SK-N-SH (cell line): ENCODE measurements at regions not wholly inside any gene's neighbourhood (a gene's known extent, or its start where the extent isn't known, plus 50 kb on each side); places are given as distances from the start of the nearest gene placed in this dataset.

Experiments
- CTCF ChIA-PET: fragments of 300-600, 350-600 bp; formaldehyde crosslinking; extraction: SDS; loops from one replicate; lab custom pipeline; 2021; lab: Yijun Ruan, JAX
- POLR2A ChIA-PET: fragments of 350-600 bp; sonication (Branson Sonifier 250); formaldehyde crosslinking; extraction: SDS; loops from one replicate; lab custom pipeline; 2020; ENCODE audit warnings: antibody characterized with exemption, inconsistent platforms; lab: Yijun Ruan, JAX
- DNase-seq: peaks from one replicate; pipeline ENCODE4 v3.0.0; 2012
- H2AFZ ChIP-seq: fragments of 200-600 bp; sonication (generic); 2 replicates; pipeline ENCODE4 v1.8.1; 2016; ENCODE audit warnings: antibody characterized with exemption, mild to moderate bottlenecking, low read depth
- H3F3A ChIP-seq: fragments of 200-600 bp; sonication (generic); replicated peaks from 2 replicates; pipeline ENCODE3; 2016; ENCODE audit warnings: antibody characterized with exemption, mild to moderate bottlenecking; ENCODE audit not compliant: insufficient read depth
- H3K27ac ChIP-seq, 2 experiments: fragments of 200-500 bp in 1 of 2; fragments of 200-600 bp in 1 of 2; sonication (Bioruptor generic) in 1 of 2; sonication (generic), shearing (Covaris generic) in 1 of 2; 2 replicates each; pipeline versions ENCODE4 v1.5.1 to v1.6.1; 2014 to 2016; ENCODE audit warnings: low read depth in 2 of 2, inconsistent platforms in 1 of 2, low read length in 1 of 2, mild to moderate bottlenecking in 1 of 2, mixed read lengths in 1 of 2
- H3K27me3 ChIP-seq: fragments of 200-600 bp; sonication (generic), shearing (Covaris generic); 2 replicates; pipeline ENCODE4 v1.6.1; 2016; ENCODE audit warnings: mixed run types; ENCODE audit not compliant: insufficient read depth
- H3K36me3 ChIP-seq, 2 experiments: fragments of 200-500 bp in 1 of 2; fragments of 200-600 bp in 1 of 2; sonication (Bioruptor generic) in 1 of 2; sonication (generic) in 1 of 2; replicated peaks in 1 of 2; 2 replicates each; pipeline versions ENCODE3 to v1.5.1; 2014 to 2016; ENCODE audit warnings: low read length in 1 of 2, mild to moderate bottlenecking in 1 of 2; ENCODE audit not compliant: insufficient read depth in 2 of 2, control insufficient read depth in 1 of 2
- H3K4me1 ChIP-seq, 2 experiments: fragments of 200-500 bp in 1 of 2; fragments of 200-600 bp in 1 of 2; sonication (Bioruptor generic) in 1 of 2; sonication (generic), shearing (Covaris generic) in 1 of 2; 2 replicates each; pipeline versions ENCODE4 v1.5.1 to v1.6.1; 2014 to 2016; ENCODE audit warnings: low read depth in 1 of 2, low read length in 1 of 2, mixed run types in 1 of 2; ENCODE audit not compliant: insufficient read depth in 2 of 2, control insufficient read depth in 1 of 2
- H3K4me2 ChIP-seq: fragments of 200-600 bp; sonication (generic), shearing (Covaris generic); 2 replicates; pipeline ENCODE4 v1.6.1; 2017; ENCODE audit warnings: mixed run types
- H3K4me3 ChIP-seq, 2 experiments: fragments of 200-500 bp in 1 of 2; fragments of 200-600 bp in 1 of 2; sonication (Bioruptor generic) in 1 of 2; sonication (generic), shearing (Covaris generic) in 1 of 2; 2 replicates each; pipeline versions ENCODE4 v1.5.1 to v1.8.1; 2014 to 2016; ENCODE audit warnings: low read depth in 2 of 2, inconsistent platforms in 1 of 2, low read length in 1 of 2, mild to moderate bottlenecking in 1 of 2, mixed read lengths in 1 of 2, moderate library complexity in 1 of 2
- H3K79me2 ChIP-seq: fragments of 200-600 bp; sonication (generic); 2 replicates; pipeline ENCODE4 v1.8.1; 2017; ENCODE audit warnings: mild to moderate bottlenecking; ENCODE audit not compliant: insufficient read depth
- H3K9ac ChIP-seq: fragments of 200-600 bp; sonication (generic); 2 replicates; pipeline ENCODE4 v1.6.1; 2017; ENCODE audit warnings: mixed run types
- H3K9me2 ChIP-seq: fragments of 200-600 bp; sonication (generic); 2 replicates; pipeline ENCODE4 v1.6.1; 2017; ENCODE audit warnings: mixed run types
- H3K9me3 ChIP-seq: fragments of 200-600 bp; sonication (generic); 2 replicates; pipeline ENCODE4 v1.6.1; 2017; ENCODE audit warnings: mixed run types, mild to moderate bottlenecking, moderate library complexity
- H4K20me1 ChIP-seq: fragments of 200-600 bp; sonication (generic); 2 replicates; pipeline ENCODE4 v1.6.1; 2017; ENCODE audit warnings: mild to moderate bottlenecking, mixed run types; ENCODE audit not compliant: insufficient read depth
- CHD2 ChIP-seq: fragments of 150-350 bp; IDR thresholded peaks from 2 replicates; pipeline ENCODE4 v1.6.1; 2018; ENCODE audit warnings: low read length; ENCODE audit not compliant: partially characterized antibody
- EP300 ChIP-seq, 2 experiments: IDR thresholded peaks; 2 replicates each; pipeline versions ENCODE4 v1.4.0 to v1.6.1; 2012; ENCODE audit warnings: borderline replicate concordance in 1 of 2, low read depth in 1 of 2, low read length in 1 of 2
- FOXM1 ChIP-seq: IDR thresholded peaks from 2 replicates; pipeline ENCODE4 v1.4.0; 2012; ENCODE audit warnings: low read depth, mild to moderate bottlenecking
- GABPA ChIP-seq: IDR thresholded peaks from 2 replicates; pipeline ENCODE4 v1.4.0; 2012; ENCODE audit warnings: low read depth, mild to moderate bottlenecking
- GATA2 ChIP-seq: sonication (generic); formaldehyde crosslinking; IDR thresholded peaks from 2 replicates; pipeline ENCODE4 v1.5.0; 2020; ENCODE audit warnings: mild to moderate bottlenecking, missing genetic modification reagents
- MEF2A ChIP-seq: IDR thresholded peaks from 2 replicates; pipeline ENCODE4 v1.4.0; 2012; ENCODE audit warnings: low read depth, borderline replicate concordance
- MXI1 ChIP-seq: IDR thresholded peaks from 2 replicates; pipeline ENCODE4 v1.6.1; 2012; ENCODE audit warnings: mild to moderate bottlenecking, low read depth, low read length, improper control_type of control experiment
- NFIC ChIP-seq: IDR thresholded peaks from 2 replicates; pipeline ENCODE4 v1.4.0; 2012; ENCODE audit warnings: borderline replicate concordance
- POLR2AphosphoS5 ChIP-seq: IDR thresholded peaks from 2 replicates; pipeline ENCODE4 v1.6.1; 2012; ENCODE audit warnings: low read depth, low read length
- RAD21 ChIP-seq: IDR thresholded peaks from 2 replicates; pipeline ENCODE4 v1.6.1; 2012; ENCODE audit warnings: mild to moderate bottlenecking, low read length
- RCOR1 ChIP-seq: fragments of 150-350 bp; IDR thresholded peaks from 2 replicates; pipeline ENCODE4 v1.6.1; 2017; ENCODE audit warnings: antibody characterized with exemption, low read length
- RXRA ChIP-seq: IDR thresholded peaks from 2 replicates; pipeline ENCODE4 v1.4.0; 2012; ENCODE audit warnings: low read depth, mild to moderate bottlenecking, borderline replicate concordance
- SIN3A ChIP-seq: IDR thresholded peaks from 2 replicates; pipeline ENCODE4 v1.6.1; 2012; ENCODE audit warnings: low read depth, mild to moderate bottlenecking, low read length, moderate library complexity, borderline replicate concordance
- TAF1 ChIP-seq: IDR thresholded peaks from 2 replicates; pipeline ENCODE4 v1.6.1; 2012; ENCODE audit warnings: low read depth, mild to moderate bottlenecking, low read length, moderate library complexity, borderline replicate concordance
- TEAD4 ChIP-seq: IDR thresholded peaks from 2 replicates; pipeline ENCODE4 v1.4.0; 2012; ENCODE audit warnings: mild to moderate bottlenecking, borderline replicate concordance; ENCODE audit not compliant: insufficient read depth
- WGBS: methylation state at CpG from one replicate; pipeline ENCODE4 v1.1.6; 2017; ENCODE audit warnings: low lambda C conversion rate; 5-methylcytosine and 5-hydroxymethylcytosine counted together
- TF ChIP-seq, protein P1 (sequence below): IDR thresholded peaks from 2 replicates; pipeline ENCODE4 v1.4.0; 2012; ENCODE audit warnings: low read depth, borderline replicate concordance
- TF ChIP-seq, protein P2 (sequence below): IDR thresholded peaks from 2 replicates; pipeline ENCODE4 v1.6.1; 2012; ENCODE audit warnings: mild to moderate bottlenecking, low read depth, low read length, moderate library complexity

DNA sequence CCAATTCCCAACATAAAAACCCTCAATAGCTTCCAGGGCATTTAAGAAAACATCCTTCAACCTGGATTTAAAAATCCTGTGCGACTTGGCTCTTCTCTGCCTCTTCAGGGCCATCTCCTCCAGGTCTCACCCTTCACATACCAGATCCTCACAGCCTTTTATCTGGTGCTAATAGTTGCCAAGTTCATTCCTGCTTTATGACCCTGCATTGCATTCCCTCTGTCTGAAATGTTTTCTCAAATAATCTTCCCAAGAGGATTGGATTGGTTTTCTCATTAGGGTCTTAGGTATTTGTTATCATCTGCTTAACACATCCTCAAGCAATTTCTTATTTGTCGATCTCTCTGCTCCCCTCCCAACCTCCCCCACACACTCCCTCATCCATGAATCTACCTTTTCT is 832.0 kb downstream of the GALC start:
- Histone ChIP-seq H3K79me2 (no peaks in the 10 kb centered on the region), H3K4me2 (no peak overlapping the region), H4K20me1 (no peaks in the 10 kb centered on the region), H2AFZ (no peak overlapping the region), H3K27ac (no peak overlapping the region), H3K9me2 (no peaks in the 10 kb centered on the region), H3K9me3 (no peaks in the 10 kb centered on the region), H3K4me3 (no peak overlapping the region), H3K27me3 (no peaks in the 10 kb centered on the region), H3F3A (no peaks in the 10 kb centered on the region), H3K9ac (no peak overlapping the region), H3K36me3 (no peaks in the 10 kb centered on the region), H3K4me1 (no peaks in the 10 kb centered on the region)
- TF ChIP-seq RAD21 (no peak), SIN3A (no peak), CHD2 (no peak), MXI1 (no peak), NFIC (no peak), TAF1 (no peak), RCOR1 (no peak), POLR2AphosphoS5 (no peak), MEF2A (no peak), GABPA (no peak), GATA2 (no peak), EP300 (IDR thresholded peaks at IDR 0.05; ENCODE audit: borderline replicate concordance in 1 of 2, low read depth in 1 of 2, low read length in 1 of 2) (no peak), RXRA (no peak), TEAD4 (no peak), FOXM1 (no peak)
- TF ChIP-seq, protein P1, sequence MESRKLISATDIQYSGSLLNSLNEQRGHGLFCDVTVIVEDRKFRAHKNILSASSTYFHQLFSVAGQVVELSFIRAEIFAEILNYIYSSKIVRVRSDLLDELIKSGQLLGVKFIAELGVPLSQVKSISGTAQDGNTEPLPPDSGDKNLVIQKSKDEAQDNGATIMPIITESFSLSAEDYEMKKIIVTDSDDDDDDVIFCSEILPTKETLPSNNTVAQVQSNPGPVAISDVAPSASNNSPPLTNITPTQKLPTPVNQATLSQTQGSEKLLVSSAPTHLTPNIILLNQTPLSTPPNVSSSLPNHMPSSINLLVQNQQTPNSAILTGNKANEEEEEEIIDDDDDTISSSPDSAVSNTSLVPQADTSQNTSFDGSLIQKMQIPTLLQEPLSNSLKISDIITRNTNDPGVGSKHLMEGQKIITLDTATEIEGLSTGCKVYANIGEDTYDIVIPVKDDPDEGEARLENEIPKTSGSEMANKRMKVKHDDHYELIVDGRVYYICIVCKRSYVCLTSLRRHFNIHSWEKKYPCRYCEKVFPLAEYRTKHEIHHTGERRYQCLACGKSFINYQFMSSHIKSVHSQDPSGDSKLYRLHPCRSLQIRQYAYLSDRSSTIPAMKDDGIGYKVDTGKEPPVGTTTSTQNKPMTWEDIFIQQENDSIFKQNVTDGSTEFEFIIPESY = no peak
- TF ChIP-seq, protein P2, sequence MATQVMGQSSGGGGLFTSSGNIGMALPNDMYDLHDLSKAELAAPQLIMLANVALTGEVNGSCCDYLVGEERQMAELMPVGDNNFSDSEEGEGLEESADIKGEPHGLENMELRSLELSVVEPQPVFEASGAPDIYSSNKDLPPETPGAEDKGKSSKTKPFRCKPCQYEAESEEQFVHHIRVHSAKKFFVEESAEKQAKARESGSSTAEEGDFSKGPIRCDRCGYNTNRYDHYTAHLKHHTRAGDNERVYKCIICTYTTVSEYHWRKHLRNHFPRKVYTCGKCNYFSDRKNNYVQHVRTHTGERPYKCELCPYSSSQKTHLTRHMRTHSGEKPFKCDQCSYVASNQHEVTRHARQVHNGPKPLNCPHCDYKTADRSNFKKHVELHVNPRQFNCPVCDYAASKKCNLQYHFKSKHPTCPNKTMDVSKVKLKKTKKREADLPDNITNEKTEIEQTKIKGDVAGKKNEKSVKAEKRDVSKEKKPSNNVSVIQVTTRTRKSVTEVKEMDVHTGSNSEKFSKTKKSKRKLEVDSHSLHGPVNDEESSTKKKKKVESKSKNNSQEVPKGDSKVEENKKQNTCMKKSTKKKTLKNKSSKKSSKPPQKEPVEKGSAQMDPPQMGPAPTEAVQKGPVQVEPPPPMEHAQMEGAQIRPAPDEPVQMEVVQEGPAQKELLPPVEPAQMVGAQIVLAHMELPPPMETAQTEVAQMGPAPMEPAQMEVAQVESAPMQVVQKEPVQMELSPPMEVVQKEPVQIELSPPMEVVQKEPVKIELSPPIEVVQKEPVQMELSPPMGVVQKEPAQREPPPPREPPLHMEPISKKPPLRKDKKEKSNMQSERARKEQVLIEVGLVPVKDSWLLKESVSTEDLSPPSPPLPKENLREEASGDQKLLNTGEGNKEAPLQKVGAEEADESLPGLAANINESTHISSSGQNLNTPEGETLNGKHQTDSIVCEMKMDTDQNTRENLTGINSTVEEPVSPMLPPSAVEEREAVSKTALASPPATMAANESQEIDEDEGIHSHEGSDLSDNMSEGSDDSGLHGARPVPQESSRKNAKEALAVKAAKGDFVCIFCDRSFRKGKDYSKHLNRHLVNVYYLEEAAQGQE = no peak
- POLR2A ChIA-PET = no interaction called here
- 3% methylated on average over 2 of the region's 2 CpGs for WGBS
- CTCF ChIA-PET = no interaction called here
- no peak for DNase-seq
